Erythroblast (primary cell): ENCODE measurements at regions not wholly inside any gene's neighbourhood (a gene's known extent, or its start where the extent isn't known, plus 50 kb on each side); places are given as distances from the start of the nearest gene placed in this dataset.

Source experiments
- GATA1 ChIP-seq: IDR thresholded peaks from 2 replicates; pipeline ENCODE4 v1.6.1; 2011; ENCODE audit warnings: low read depth, mild to moderate bottlenecking, control low read depth, low read length, moderate library complexity
- POLR2A ChIP-seq: IDR thresholded peaks from 2 replicates; pipeline ENCODE4 v1.6.1; 2011; ENCODE audit warnings: mild to moderate bottlenecking, low read length

- TF ChIP-seq POLR2A (no peak), GATA1 (no peak)
Measured at GRCh38 chr10:111986079-111986478, 197.5 kb downstream of the GPAM start.
